Neuronal stem cell (in vitro differentiated cells): ENCODE measurements at regions not wholly inside any gene's neighbourhood (a gene's known extent, or its start where the extent isn't known, plus 50 kb on each side); places are given as distances from the start of the nearest gene placed in this dataset.

ENCODE experiments used
- DNase-seq: peaks from one replicate; pipeline ENCODE4 v3.0.0-alpha.2; 2013; ENCODE audit warnings: low spot score
- H2AFZ ChIP-seq: one replicate; pipeline ENCODE4 v1.6.1; 2013; ENCODE audit warnings: mild to moderate bottlenecking, low read length, inconsistent platforms
- H2AK5ac ChIP-seq: 2 replicates; pipeline ENCODE4 v1.6.1; 2013; ENCODE audit warnings: low read depth, mild to moderate bottlenecking, inconsistent platforms, low read length, moderate library complexity, mixed read lengths
- H2BK120ac ChIP-seq: 2 replicates; pipeline ENCODE4 v1.6.1; 2013; ENCODE audit warnings: low read depth, mild to moderate bottlenecking, inconsistent platforms, low read length, moderate library complexity, mixed read lengths
- H2BK12ac ChIP-seq: one replicate; pipeline ENCODE4 v1.6.1; 2013; ENCODE audit warnings: low read length, inconsistent platforms
- H2BK15ac ChIP-seq: 2 replicates; pipeline ENCODE4 v1.6.1; 2013; ENCODE audit warnings: mild to moderate bottlenecking, low read length, inconsistent platforms, mixed read lengths
- H2BK5ac ChIP-seq: one replicate; pipeline ENCODE4 v1.6.1; 2013; ENCODE audit warnings: inconsistent platforms, mild to moderate bottlenecking, low read length, moderate library complexity
- H3K14ac ChIP-seq: one replicate; pipeline ENCODE4 v1.6.1; 2013; ENCODE audit warnings: low read length, inconsistent platforms
- H3K18ac ChIP-seq: 2 replicates; pipeline ENCODE4 v1.6.1; 2013; ENCODE audit warnings: low read length, inconsistent platforms
- H3K23ac ChIP-seq: 2 replicates; pipeline ENCODE4 v1.6.1; 2013; ENCODE audit warnings: low read depth, mild to moderate bottlenecking, mixed read lengths, low read length, inconsistent platforms; ENCODE audit not compliant: poor library complexity
- H3K27ac ChIP-seq: replicated peaks from 3 replicates; pipeline ENCODE4 v1.5.1; 2013; ENCODE audit warnings: low read length, inconsistent platforms
- H3K27me3 ChIP-seq, 3 experiments: 2 replicates each; pipeline ENCODE4 v1.6.1; 2013; ENCODE audit warnings: low read length in 3 of 3, mild to moderate bottlenecking in 2 of 3, inconsistent platforms in 1 of 3, low read depth in 1 of 3, mixed read lengths in 1 of 3, moderate library complexity in 1 of 3; ENCODE audit not compliant: control insufficient read depth in 3 of 3, insufficient read depth in 3 of 3
- H3K36me3 ChIP-seq, 2 donors: replicated peaks in 1 of 2; 2 replicates each; pipeline ENCODE4 v1.6.1; 2013; ENCODE audit warnings: low read length in 2 of 2; ENCODE audit not compliant: control insufficient read depth in 2 of 2, insufficient read depth in 2 of 2
- H3K4ac ChIP-seq: 2 replicates; pipeline ENCODE4 v1.6.1; 2013; ENCODE audit warnings: inconsistent platforms, mild to moderate bottlenecking, low read length, moderate library complexity
- H3K4me1 ChIP-seq, 2 donors: 1 replicate in 1 of 2; 2 replicates in 1 of 2; pipeline ENCODE4 v1.6.1; 2013; ENCODE audit warnings: low read length in 2 of 2, low read depth in 1 of 2; ENCODE audit not compliant: control insufficient read depth in 2 of 2, insufficient read depth in 1 of 2
- H3K4me2 ChIP-seq: one replicate; pipeline ENCODE4 v1.6.1; 2013; ENCODE audit warnings: mild to moderate bottlenecking, low read length, inconsistent platforms; ENCODE audit not compliant: insufficient read depth, poor library complexity, severe bottlenecking
- H3K4me3 ChIP-seq, 2 donors: 2 replicates each; pipeline ENCODE4 v1.5.1; 2013; ENCODE audit warnings: low read length in 2 of 2, mild to moderate bottlenecking in 2 of 2, inconsistent platforms in 1 of 2, moderate library complexity in 1 of 2
- H3K79me1 ChIP-seq: one replicate; pipeline ENCODE4 v1.6.1; 2013; ENCODE audit warnings: low read depth, mild to moderate bottlenecking, inconsistent platforms, low read length, moderate library complexity
- H3K9ac ChIP-seq: one replicate; pipeline ENCODE4 v1.6.1; 2013; ENCODE audit warnings: mild to moderate bottlenecking, low read depth, low read length, inconsistent platforms; ENCODE audit not compliant: poor library complexity
- H3K9me3 ChIP-seq, 2 donors: replicated peaks in 1 of 2; 2 replicates each; pipeline versions ENCODE3 to v1.6.1; 2013; ENCODE audit warnings: low read length in 2 of 2, mild to moderate bottlenecking in 2 of 2, inconsistent platforms in 1 of 2, low read depth in 1 of 2, mixed read lengths in 1 of 2, moderate library complexity in 1 of 2; ENCODE audit not compliant: control insufficient read depth in 2 of 2, insufficient read depth in 1 of 2
- H4K8ac ChIP-seq: one replicate; pipeline ENCODE4 v1.6.1; 2013; ENCODE audit warnings: low read depth, mild to moderate bottlenecking, inconsistent platforms, low read length, moderate library complexity
- H4K91ac ChIP-seq: one replicate; pipeline ENCODE4 v1.6.1; 2013; ENCODE audit warnings: low read length, low read depth, mild to moderate bottlenecking, inconsistent platforms; ENCODE audit not compliant: poor library complexity
- WGBS, 2 donors: extraction: QIAGEN DNeasy Blood & Tissue Kit; methylation state at CpG; one replicate each; pipeline ENCODE4 v1.1.7; 2013; ENCODE audit warnings: missing lambda C conversion rate in 2 of 2, mixed read lengths in 1 of 2; ENCODE audit not compliant: insufficient read length in 2 of 2, insufficient replicate concordance in 1 of 2; ENCODE audit errors: extremely low coverage in 2 of 2; 5-methylcytosine and 5-hydroxymethylcytosine counted together

GRCh38 chr4:137129845-137130244 lies 402.4 kb downstream of the PCDH18 start:
- no peaks in the 10 kb centered on the region for H3K79me1 ChIP-seq
- H2AK5ac ChIP-seq = no peak overlapping the region
- no peak overlapping the region for H3K27ac ChIP-seq
- no peaks in the 10 kb centered on the region for H3K9me3 ChIP-seq
- 100% methylated on average over 1 of the region's 1 CpG; no CpG with 5 or more reads in 1 of the 2 donors for WGBS, 2 donors
- H2BK5ac ChIP-seq = no peak overlapping the region
- H2BK15ac ChIP-seq = no peak overlapping the region
- no peaks in the 10 kb centered on the region for H3K36me3 ChIP-seq
- no peak overlapping the region for H3K4ac ChIP-seq
- H3K18ac ChIP-seq = no peak overlapping the region
- H3K23ac ChIP-seq = no peak overlapping the region
- H3K9ac ChIP-seq = no peak overlapping the region
- no peaks in the 10 kb centered on the region for H3K4me1 ChIP-seq
- no peak overlapping the region for H3K4me2 ChIP-seq
- no peaks in the 10 kb centered on the region for H3K27me3 ChIP-seq
- H2BK12ac ChIP-seq = no peak overlapping the region
- H2AFZ ChIP-seq = no peak overlapping the region
- no peak overlapping the region for H2BK120ac ChIP-seq
- H3K4me3 ChIP-seq = no peak overlapping the region
- H4K8ac ChIP-seq = no peak overlapping the region
- no peak overlapping the region for H3K14ac ChIP-seq
- DNase-seq = no peak
- no peak overlapping the region for H4K91ac ChIP-seq

DNA sequence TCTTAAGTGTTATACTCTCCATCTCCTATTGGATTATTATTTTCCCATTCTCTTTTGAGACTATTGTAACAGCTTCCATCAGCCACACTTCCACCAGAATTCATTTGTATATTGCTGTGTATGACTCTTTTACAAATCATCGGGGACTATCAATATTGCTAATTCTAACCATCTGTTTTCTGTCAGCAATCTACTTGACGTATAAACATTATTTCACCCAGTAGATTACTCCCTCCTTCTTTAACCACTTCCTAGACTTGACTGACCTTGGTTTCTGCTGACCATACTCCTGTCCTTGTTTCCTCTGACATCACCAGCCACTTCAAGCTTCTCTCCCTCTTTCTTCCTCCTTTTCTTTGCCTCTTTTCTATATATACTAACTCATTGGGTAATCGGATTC lies 402.9 kb downstream of the PCDH18 start:
- Histone ChIP-seq H3K4ac (no peak overlapping the region), H3K27me3 (no peaks in the 10 kb centered on the region), H3K9me3 (no peaks in the 10 kb centered on the region), H3K4me1 (no peaks in the 10 kb centered on the region), H2BK15ac (no peak overlapping the region), H2BK12ac (no peak overlapping the region), H4K91ac (no peak overlapping the region), H3K36me3 (no peaks in the 10 kb centered on the region), H2BK5ac (no peak overlapping the region), H3K79me1 (no peaks in the 10 kb centered on the region), H3K27ac (no peak overlapping the region), H3K18ac (no peak overlapping the region), H3K14ac (no peak overlapping the region), H3K23ac (no peak overlapping the region), H2AK5ac (no peak overlapping the region), H3K4me3 (no peak overlapping the region), H2BK120ac (no peak overlapping the region), H3K9ac (no peak overlapping the region), H2AFZ (no peak overlapping the region), H3K4me2 (no peak overlapping the region), H4K8ac (no peak overlapping the region)
- no CpG with 5 or more reads among the region's 3 CpGs for WGBS, 2 donors
- no peak for DNase-seq

DNA sequence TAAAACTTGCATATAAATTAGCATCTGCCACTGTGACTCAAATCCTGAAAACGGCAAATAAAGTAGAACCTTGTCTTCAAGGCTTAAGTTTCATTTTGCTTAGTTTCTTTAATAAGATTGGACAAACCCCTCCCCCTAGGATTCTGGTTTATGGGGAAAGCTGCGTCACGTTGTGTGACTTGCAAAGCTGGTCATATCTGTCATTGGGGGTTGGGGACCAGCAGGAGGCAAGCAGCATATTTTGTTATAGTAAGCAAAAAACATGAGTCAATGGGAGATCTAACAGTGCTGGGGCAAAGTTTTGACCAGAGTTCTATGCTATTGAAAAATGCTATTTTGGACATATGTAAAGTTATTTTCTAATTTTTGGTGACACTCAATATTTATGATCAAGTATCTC lies 407.3 kb downstream of the PCDH18 start:
- Histone ChIP-seq H3K4me3 (no peak overlapping the region), H2BK12ac (no peak overlapping the region)

DNA sequence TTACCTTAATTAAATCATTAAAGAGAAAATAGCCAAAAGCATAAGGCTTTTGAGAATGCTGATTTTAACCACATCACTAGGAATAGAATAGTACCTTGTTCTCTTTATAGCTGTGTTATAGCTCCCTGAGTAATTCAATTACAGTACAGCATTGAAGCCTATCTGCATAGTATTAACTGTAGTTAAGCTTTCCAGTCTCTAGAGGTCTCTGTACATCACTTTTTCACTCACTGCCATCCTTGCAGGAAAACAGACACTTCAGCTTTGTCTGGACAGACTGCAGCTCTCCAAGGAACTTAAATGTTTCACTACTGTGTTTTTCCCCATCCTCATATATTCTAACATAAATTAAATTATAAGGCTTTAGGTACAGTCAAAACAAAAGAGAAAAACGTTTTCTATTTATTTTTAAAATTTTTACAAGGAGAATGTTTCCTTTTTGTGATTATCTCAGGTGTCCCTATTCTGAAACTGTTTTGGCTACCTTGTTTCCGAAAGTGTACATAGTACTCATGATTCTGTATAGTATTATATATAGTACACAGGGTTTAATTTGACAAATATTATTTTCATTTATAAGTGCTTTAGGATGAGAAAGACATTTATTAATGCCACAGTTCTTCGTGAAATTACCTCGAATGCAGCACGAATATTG lies 407.9 kb downstream of the PCDH18 start:
- peak overlapping the region; percentile 57 for H2AFZ ChIP-seq
- WGBS, 2 donors = no CpG with 5 or more reads among the region's 5 CpGs
- no peak overlapping the region for H4K91ac ChIP-seq
- no peak overlapping the region for H3K14ac ChIP-seq
- H2BK5ac ChIP-seq = no peak overlapping the region
- no peaks in the 10 kb centered on the region for H3K36me3 ChIP-seq
- no peak overlapping the region for H3K27ac ChIP-seq
- no peak overlapping the region for H2BK15ac ChIP-seq
- peak; percentile 31 for DNase-seq
- no peaks in the 10 kb centered on the region for H3K4me1 ChIP-seq
- no peak overlapping the region for H3K4ac ChIP-seq
- H3K9ac ChIP-seq = no peak overlapping the region
- no peak overlapping the region for H4K8ac ChIP-seq
- no peak overlapping the region for H3K23ac ChIP-seq
- H2BK120ac ChIP-seq = no peak overlapping the region
- H3K4me2 ChIP-seq = no peak overlapping the region
- H3K27me3 ChIP-seq = no peaks in the 10 kb centered on the region
- no peaks in the 10 kb centered on the region for H3K79me1 ChIP-seq
- H3K18ac ChIP-seq = no peak overlapping the region
- no peaks in the 10 kb centered on the region for H3K9me3 ChIP-seq
- H2AK5ac ChIP-seq = no peak overlapping the region
- H3K4me3 ChIP-seq = no peak overlapping the region
- no peak overlapping the region for H2BK12ac ChIP-seq

More for the DNA sequence above, 407.3 kb downstream of the PCDH18 start:
- no peaks in the 10 kb centered on the region for H3K4me1 ChIP-seq
- H3K4me2 ChIP-seq = no peak overlapping the region
- H3K18ac ChIP-seq = no peak overlapping the region
- no peak for DNase-seq
- no peaks in the 10 kb centered on the region for H3K9me3 ChIP-seq
- H2AFZ ChIP-seq = peak overlapping the region; percentile 57
- H3K27ac ChIP-seq = no peak overlapping the region
- no peaks in the 10 kb centered on the region for H3K79me1 ChIP-seq
- H3K23ac ChIP-seq = no peak overlapping the region
- no peaks in the 10 kb centered on the region for H3K27me3 ChIP-seq
- no peak overlapping the region for H2AK5ac ChIP-seq
- no peak overlapping the region for H3K14ac ChIP-seq
- no peak overlapping the region for H3K4ac ChIP-seq
- WGBS, 2 donors = no CpG with 5 or more reads among the region's 3 CpGs
- no peaks in the 10 kb centered on the region for H3K36me3 ChIP-seq
- no peak overlapping the region for H2BK15ac ChIP-seq
- H4K91ac ChIP-seq = no peak overlapping the region
- no peak overlapping the region for H2BK120ac ChIP-seq
- H3K9ac ChIP-seq = no peak overlapping the region
- H2BK5ac ChIP-seq = no peak overlapping the region
- H4K8ac ChIP-seq = no peak overlapping the region
